Mesodermal cell (in vitro differentiated cells): ENCODE measurements at regions not wholly inside any gene's neighbourhood (a gene's known extent, or its start where the extent isn't known, plus 50 kb on each side); places are given as distances from the start of the nearest gene placed in this dataset.

Experiments used
- H3K27ac ChIP-seq: 2 replicates; pipeline ENCODE4 v1.7.0; 2013; ENCODE audit warnings: mild to moderate bottlenecking, low read depth, low read length, moderate library complexity; ENCODE audit not compliant: severe bottlenecking
- H3K36me3 ChIP-seq: 2 replicates; pipeline ENCODE4 v1.7.1; 2013; ENCODE audit warnings: mild to moderate bottlenecking, low read length, moderate library complexity; ENCODE audit not compliant: control insufficient read depth, insufficient read depth
- H3K4me1 ChIP-seq: one replicate; pipeline ENCODE4 v1.7.1; 2013; ENCODE audit warnings: mild to moderate bottlenecking, low read length; ENCODE audit not compliant: insufficient read depth, control insufficient read depth, poor library complexity, severe bottlenecking
- H3K4me3 ChIP-seq: 2 replicates; pipeline ENCODE4 v1.7.0; 2013; ENCODE audit warnings: low read length, control low read depth, mild to moderate bottlenecking; ENCODE audit not compliant: insufficient read depth, poor library complexity, severe bottlenecking; ENCODE audit errors: extremely low read depth
- H3K9me3 ChIP-seq: 2 replicates; pipeline ENCODE4 v1.7.1; 2013; ENCODE audit warnings: mild to moderate bottlenecking, low read length, moderate library complexity; ENCODE audit not compliant: control insufficient read depth
- WGBS, 2 experiments: methylation state at CpG; one replicate each; pipeline ENCODE4 v1.1.5; 2013; ENCODE audit warnings: missing lambda C conversion rate in 2 of 2; ENCODE audit not compliant: insufficient coverage in 2 of 2; 5-methylcytosine and 5-hydroxymethylcytosine counted together

DNA sequence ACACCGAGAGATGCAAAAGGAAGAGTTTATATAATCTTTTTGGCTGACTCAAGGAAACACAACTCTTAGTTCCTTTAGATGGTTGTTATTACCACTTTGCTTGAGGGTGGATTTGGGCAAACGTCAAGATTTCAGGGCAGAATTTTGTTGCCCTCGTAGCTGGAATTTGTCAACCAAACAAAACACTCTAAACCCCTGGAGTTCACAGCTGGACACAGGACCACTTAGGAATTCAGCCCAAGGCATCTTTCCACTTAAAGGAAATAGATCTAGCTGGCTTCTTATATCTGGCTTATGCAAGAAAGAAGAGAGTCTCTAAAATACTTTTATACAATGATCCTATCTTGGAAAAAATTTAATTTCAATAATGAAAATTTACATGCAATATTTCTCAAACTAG is 237.8 kb upstream of the LRIG3 start:
- no peak overlapping the region for H3K4me3 ChIP-seq

DNA sequence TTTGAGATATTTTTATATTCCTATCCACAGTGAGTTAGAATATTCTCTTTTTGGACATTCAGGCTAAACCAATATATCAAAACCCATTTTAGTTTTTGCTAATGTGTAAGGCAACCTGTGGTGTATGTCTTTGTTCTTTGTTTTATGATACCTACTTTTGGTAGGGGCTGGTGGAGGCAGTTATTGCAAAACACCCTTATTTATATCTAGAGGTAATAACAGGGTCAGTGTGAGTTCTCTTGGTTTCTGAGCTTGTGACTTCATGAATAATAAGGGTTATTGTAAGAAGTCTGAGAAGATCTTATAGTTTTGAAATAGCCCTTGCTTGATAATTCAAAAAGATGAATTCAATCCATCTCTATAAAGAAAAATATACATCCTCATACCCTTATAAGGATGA is 235.1 kb upstream of the LRIG3 start:
- no peak overlapping the region for H3K27ac ChIP-seq
- no peak overlapping the region for H3K4me3 ChIP-seq
- H3K4me1 ChIP-seq, result no peaks in the 10 kb centered on the region
- no peaks in the 10 kb centered on the region for H3K36me3 ChIP-seq
- peaks cover 4% of the 10 kb centered on the region for H3K9me3 ChIP-seq

More for the DNA sequence above, 237.8 kb upstream of the LRIG3 start:
- H3K4me1 ChIP-seq, result no peaks in the 10 kb centered on the region
- no peaks in the 10 kb centered on the region for H3K36me3 ChIP-seq
- H3K9me3 ChIP-seq, result peaks cover 4% of the 10 kb centered on the region
- 67 to 100% methylated on average over 1 of the region's 3 CpGs for WGBS, 2 experiments
- no peak overlapping the region for H3K27ac ChIP-seq

DNA sequence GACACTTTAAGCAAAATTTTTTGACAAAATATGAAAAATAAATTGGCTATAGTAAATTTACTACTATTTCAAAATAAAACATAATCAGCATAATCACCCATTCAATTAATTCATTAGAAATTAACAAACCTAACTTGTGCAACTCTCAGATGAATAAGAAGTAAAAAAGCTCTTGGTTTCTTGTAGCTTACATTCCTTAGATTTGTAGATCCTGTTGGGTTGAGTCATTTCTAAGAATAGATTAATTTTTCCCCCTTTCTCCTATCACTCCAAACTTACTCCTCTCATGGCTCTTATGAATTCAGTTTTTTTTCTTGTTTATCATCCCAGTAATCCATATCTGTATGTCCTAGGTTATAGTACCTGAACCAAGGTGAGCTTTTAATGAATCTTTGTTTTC is 230.9 kb upstream of the LRIG3 start:
- H3K36me3 ChIP-seq, result no peaks in the 10 kb centered on the region
- H3K9me3 ChIP-seq, result no peaks in the 10 kb centered on the region
- H3K4me1 ChIP-seq, result no peaks in the 10 kb centered on the region
- no peak overlapping the region for H3K4me3 ChIP-seq
- H3K27ac ChIP-seq, result no peak overlapping the region

DNA sequence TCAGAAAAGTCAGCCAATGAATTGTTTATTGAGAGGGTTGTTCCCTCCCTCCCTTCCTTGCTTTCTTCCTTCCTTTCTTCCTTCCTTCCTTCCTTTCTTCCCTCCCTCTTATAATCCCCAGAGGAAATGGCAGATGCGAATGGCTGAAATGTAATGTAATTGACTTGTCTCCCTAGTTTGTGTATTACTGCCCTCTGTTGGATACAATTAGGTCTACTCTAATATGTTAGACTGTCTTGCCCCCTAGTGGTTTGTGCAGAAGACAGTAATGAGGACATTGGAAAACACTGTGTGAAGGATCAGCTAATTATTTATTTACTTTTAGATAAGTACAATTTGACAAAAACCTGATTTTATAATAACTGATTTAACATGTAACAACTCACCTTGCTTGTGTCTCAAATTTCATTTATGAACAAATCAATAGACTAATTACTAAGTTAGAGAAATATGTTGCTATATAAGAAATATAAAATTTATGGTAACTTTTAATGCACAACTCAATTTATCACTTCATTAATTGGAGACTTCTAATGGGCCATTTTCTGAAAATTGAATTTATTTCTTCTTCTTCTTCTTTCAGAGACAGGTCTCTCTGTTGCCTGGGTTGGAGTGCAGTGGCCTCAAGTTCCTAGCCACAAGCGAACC is 229.8 kb upstream of the LRIG3 start:
- H3K27ac ChIP-seq, result no peak overlapping the region
- no peaks in the 10 kb centered on the region for H3K36me3 ChIP-seq
- no peaks in the 10 kb centered on the region for H3K4me1 ChIP-seq
- no peaks in the 10 kb centered on the region for H3K9me3 ChIP-seq
- H3K4me3 ChIP-seq, result no peak overlapping the region
- 88% methylated on average over 1 of the region's 2 CpGs; no CpG with 5 or more reads in 1 of the 2 experiments for WGBS, 2 experiments

GRCh38 chr12:59147791-59148190 is 227.5 kb upstream of the LRIG3 start:
- H3K27ac ChIP-seq, result no peak overlapping the region
- H3K4me1 ChIP-seq, result no peaks in the 10 kb centered on the region
- WGBS, 2 experiments, result no CpG with 5 or more reads among the region's 1 CpG
- no peaks in the 10 kb centered on the region for H3K36me3 ChIP-seq
- H3K9me3 ChIP-seq, result no peaks in the 10 kb centered on the region
- H3K4me3 ChIP-seq, result no peak overlapping the region

DNA sequence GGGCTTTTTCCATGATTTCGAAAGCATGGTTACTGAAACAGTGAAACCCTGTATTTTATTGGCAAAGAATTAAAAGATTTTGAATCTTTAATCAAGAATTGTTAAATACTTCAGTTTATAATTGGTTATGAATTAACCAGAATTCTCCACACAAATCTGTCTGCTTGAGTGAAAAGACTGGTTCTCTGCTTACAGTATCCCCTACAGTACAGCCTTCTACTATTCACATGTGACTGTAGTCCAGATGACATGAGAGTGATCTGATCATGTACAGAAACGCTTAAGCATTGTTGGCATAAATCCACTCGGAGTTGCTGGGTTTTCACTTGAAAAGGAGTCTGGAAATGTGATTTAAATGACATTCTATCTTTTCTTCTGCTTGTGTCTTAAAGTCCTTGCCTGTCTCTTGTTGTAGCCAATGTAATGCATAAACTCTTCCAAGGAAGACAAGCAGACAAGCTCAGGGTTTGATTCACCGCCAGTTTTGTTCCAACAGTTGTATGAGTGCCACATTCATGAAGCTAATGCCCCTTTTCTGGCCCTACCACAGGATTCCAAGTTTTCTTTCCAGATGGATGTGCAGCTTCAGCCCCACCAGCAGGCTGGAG is 222.0 kb upstream of the LRIG3 start:
- no peak overlapping the region for H3K4me3 ChIP-seq
- no peaks in the 10 kb centered on the region for H3K36me3 ChIP-seq
- WGBS, 2 experiments, result 97 to 100% methylated on average over 1 to 3 of the region's 4 CpGs
- H3K9me3 ChIP-seq, result no peaks in the 10 kb centered on the region
- H3K27ac ChIP-seq, result no peak overlapping the region
- no peaks in the 10 kb centered on the region for H3K4me1 ChIP-seq

DNA sequence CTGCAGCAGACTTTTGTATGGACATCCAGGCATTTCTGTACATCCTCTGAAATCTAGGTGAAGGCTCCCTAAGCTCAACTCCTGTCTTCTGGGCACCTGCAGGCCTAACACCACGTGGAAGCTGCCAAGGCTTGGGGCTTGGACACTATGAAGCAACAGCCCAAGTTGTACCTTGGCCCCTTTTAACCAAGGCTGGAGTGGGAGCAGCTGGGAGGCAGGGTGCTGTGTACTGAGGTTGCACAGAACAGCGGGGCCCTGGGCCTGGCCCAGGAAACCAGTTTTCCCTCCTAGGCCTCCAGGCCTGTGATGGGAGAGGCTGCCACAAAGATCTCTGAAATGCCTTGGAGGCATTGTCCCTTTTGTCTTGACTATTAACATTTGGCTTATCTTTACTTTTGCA is 214.4 kb upstream of the LRIG3 start:
- WGBS, 2 experiments, result 49 to 80% methylated on average over 2 of the region's 2 CpGs
- H3K9me3 ChIP-seq, result no peaks in the 10 kb centered on the region

GRCh38 chr12:59131462-59131861 is 211.2 kb upstream of the LRIG3 start:
- WGBS, 2 experiments, result no CpG with 5 or more reads among the region's 3 CpGs
- H3K4me1 ChIP-seq, result no peaks in the 10 kb centered on the region
- no peak overlapping the region for H3K27ac ChIP-seq
- no peaks in the 10 kb centered on the region for H3K36me3 ChIP-seq
- H3K9me3 ChIP-seq, result no peaks in the 10 kb centered on the region
- H3K4me3 ChIP-seq, result no peak overlapping the region

More for the DNA sequence above, 214.4 kb upstream of the LRIG3 start:
- Histone ChIP-seq H3K27ac (no peak overlapping the region), H3K4me1 (no peaks in the 10 kb centered on the region), H3K4me3 (no peak overlapping the region), H3K36me3 (no peaks in the 10 kb centered on the region)

DNA sequence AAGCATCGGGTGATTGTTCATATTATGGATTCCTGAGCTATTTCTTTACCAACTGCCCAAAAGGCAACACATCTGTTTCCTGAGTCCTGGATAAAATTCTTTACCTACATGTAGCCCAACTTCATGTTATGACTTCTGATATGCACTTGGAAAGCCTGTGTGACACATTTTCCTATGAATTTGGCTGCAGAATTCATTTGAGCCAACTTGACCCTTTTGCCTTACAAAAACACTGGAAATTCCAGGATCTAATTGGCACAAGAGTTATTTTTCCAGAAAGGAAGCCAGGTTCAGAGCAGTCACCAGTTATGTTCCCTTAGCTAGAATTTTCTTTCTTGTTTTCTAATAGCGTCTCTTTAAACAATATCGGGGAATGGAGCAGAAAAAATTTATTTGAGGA is 202.5 kb upstream of the LRIG3 start:
- Histone ChIP-seq H3K36me3 (no peaks in the 10 kb centered on the region), H3K4me1 (no peaks in the 10 kb centered on the region), H3K9me3 (no peaks in the 10 kb centered on the region), H3K27ac (no peak overlapping the region), H3K4me3 (no peak overlapping the region)
- no CpG with 5 or more reads among the region's 3 CpGs for WGBS, 2 experiments

GRCh38 chr12:59121451-59121850 is 201.1 kb upstream of the LRIG3 start:
- Histone ChIP-seq H3K4me3 (no peak overlapping the region), H3K27ac (no peak overlapping the region), H3K9me3 (no peaks in the 10 kb centered on the region), H3K36me3 (no peaks in the 10 kb centered on the region), H3K4me1 (no peaks in the 10 kb centered on the region)
- WGBS, 2 experiments, result no CpG with 5 or more reads among the region's 2 CpGs

- 100% methylated on average over 1 of the region's 2 CpGs for WGBS, 2 experiments
These were observed 199.4 kb upstream of the LRIG3 start for GRCh38 chr12:59119676-59120075.

More at GRCh38 chr12:59119676-59120075, 199.4 kb upstream of the LRIG3 start:
- H3K36me3 ChIP-seq, result no peaks in the 10 kb centered on the region
- H3K4me1 ChIP-seq, result no peaks in the 10 kb centered on the region
- H3K27ac ChIP-seq, result no peak overlapping the region
- no peak overlapping the region for H3K4me3 ChIP-seq
- H3K9me3 ChIP-seq, result no peaks in the 10 kb centered on the region
